ENCODE measurements at regions not wholly inside any gene's neighbourhood (a gene's known extent, or its start where the extent isn't known, plus 50 kb on each side); places are given as distances from the start of the nearest gene placed in this dataset.
A peak's percentile ranks its signal among the peaks of the same experiment; 100 is the strongest.

DNA sequence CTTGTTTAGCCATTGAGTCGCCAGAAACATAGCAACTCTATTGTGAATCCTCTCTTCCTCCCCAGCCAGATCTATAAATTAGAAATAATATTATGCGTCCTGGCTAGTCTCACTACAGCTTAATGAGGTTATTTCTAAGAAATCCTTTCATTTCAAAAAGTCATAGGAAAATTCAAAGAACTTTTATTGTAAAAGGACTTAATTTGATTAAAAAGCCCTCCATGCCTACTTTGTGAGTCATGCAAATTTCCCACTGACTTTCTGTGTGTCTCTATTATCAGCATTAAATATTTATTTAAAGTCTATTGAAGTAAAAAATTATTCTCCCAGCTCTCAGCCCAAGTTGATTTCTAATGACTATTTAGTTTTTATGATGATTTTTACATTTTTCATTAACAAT is 160.7 kb downstream of the PHLDA1 start:
- no peak for TF ChIP-seq IRF3 (IDR thresholded peaks at IDR 0.05; ENCODE audit: low read depth, low read length)
- TF ChIP-seq, protein P1, sequence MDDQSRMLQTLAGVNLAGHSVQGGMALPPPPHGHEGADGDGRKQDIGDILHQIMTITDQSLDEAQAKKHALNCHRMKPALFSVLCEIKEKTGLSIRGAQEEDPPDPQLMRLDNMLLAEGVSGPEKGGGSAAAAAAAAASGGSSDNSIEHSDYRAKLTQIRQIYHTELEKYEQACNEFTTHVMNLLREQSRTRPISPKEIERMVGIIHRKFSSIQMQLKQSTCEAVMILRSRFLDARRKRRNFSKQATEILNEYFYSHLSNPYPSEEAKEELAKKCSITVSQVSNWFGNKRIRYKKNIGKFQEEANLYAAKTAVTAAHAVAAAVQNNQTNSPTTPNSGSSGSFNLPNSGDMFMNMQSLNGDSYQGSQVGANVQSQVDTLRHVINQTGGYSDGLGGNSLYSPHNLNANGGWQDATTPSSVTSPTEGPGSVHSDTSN (IDR thresholded peaks at IDR 0.05), result no peak
- TF ChIP-seq POLR2AphosphoS5 (IDR thresholded peaks at IDR 0.05; ENCODE audit: low read depth, low read length), result no peak
- no peak for TF ChIP-seq SMC3 (IDR thresholded peaks at IDR 0.05; ENCODE audit: low read depth, low read length)
- TF ChIP-seq, protein P2, sequence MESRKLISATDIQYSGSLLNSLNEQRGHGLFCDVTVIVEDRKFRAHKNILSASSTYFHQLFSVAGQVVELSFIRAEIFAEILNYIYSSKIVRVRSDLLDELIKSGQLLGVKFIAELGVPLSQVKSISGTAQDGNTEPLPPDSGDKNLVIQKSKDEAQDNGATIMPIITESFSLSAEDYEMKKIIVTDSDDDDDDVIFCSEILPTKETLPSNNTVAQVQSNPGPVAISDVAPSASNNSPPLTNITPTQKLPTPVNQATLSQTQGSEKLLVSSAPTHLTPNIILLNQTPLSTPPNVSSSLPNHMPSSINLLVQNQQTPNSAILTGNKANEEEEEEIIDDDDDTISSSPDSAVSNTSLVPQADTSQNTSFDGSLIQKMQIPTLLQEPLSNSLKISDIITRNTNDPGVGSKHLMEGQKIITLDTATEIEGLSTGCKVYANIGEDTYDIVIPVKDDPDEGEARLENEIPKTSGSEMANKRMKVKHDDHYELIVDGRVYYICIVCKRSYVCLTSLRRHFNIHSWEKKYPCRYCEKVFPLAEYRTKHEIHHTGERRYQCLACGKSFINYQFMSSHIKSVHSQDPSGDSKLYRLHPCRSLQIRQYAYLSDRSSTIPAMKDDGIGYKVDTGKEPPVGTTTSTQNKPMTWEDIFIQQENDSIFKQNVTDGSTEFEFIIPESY (IDR thresholded peaks at IDR 0.05; ENCODE audit: borderline replicate concordance, low read depth), result no peak
- TF ChIP-seq GABPA (IDR thresholded peaks at IDR 0.05; ENCODE audit: low read depth), result no peak
- no peak for TF ChIP-seq YY1 (IDR thresholded peaks at IDR 0.05; ENCODE audit: low read depth)
- no peak for TF ChIP-seq NRF1 (IDR thresholded peaks at IDR 0.05; ENCODE audit: low read depth, low read length)
- peak; percentile 46 for TF ChIP-seq JUND (IDR thresholded peaks at IDR 0.05)
- peak; percentile 47; the same call in 1 of the 2 replicates for TF ChIP-seq FOSL2 (IDR thresholded peaks at IDR 0.05; ENCODE audit: borderline replicate concordance, low read depth)
- no peak for TF ChIP-seq USF2 (IDR thresholded peaks at IDR 0.05; ENCODE audit: borderline replicate concordance, low read depth, low read length)
- no peak for TF ChIP-seq SIN3A (IDR thresholded peaks at IDR 0.05; ENCODE audit: borderline replicate concordance, low read depth, low read length)
- no peak for TF ChIP-seq RFX5 (IDR thresholded peaks at IDR 0.05; ENCODE audit: low read length)
- TF ChIP-seq, protein P3, sequence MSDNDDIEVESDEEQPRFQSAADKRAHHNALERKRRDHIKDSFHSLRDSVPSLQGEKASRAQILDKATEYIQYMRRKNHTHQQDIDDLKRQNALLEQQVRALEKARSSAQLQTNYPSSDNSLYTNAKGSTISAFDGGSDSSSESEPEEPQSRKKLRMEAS (IDR thresholded peaks at IDR 0.05; ENCODE audit: low read depth), result no peak
- no peak for TF ChIP-seq TAF1 (IDR thresholded peaks at IDR 0.05; ENCODE audit: borderline replicate concordance, low read depth, low read length)
- TF ChIP-seq EP300 (IDR thresholded peaks at IDR 0.05; ENCODE audit: borderline replicate concordance in 1 of 2, low read depth in 1 of 2, low read length in 1 of 2), result no peak; a peak in 1 of 4 replicates
- 33% methylated on average over 2 of the region's 2 CpGs for WGBS (ENCODE audit: low lambda C conversion rate)
- Histone ChIP-seq H3K9me3 (no peaks in the 10 kb centered on the region), H3K27me3 (ENCODE audit: insufficient read depth) (no peaks in the 10 kb centered on the region), H2AFZ (ENCODE audit: low read depth) (peak overlapping the region; percentile 92), H3K79me2 (ENCODE audit: insufficient read depth) (no peaks in the 10 kb centered on the region; the same call in 1 of the 2 replicates), H3K9ac (peak overlapping the region; percentile 15; the same call in 1 of the 2 replicates), H3K27ac (ENCODE audit: low read depth in 2 of 2, low read length in 1 of 2) (peak overlapping the region in 1 of 2 experiments; percentile 81; a peak in 2 of 4 replicates), H3K4me3 (ENCODE audit: low read depth in 2 of 2, low read length in 1 of 2) (no peak overlapping the region), H3K4me1 (ENCODE audit: control insufficient read depth in 1 of 2, insufficient read depth in 2 of 2, low read depth in 1 of 2, low read length in 1 of 2) (peaks cover 0 to 8% of the 10 kb centered on the region in 2 experiments; a peak in 1 of 4 replicates), H3K9me2 (no peaks in the 10 kb centered on the region), H3K4me2 (peak overlapping the region; percentile 40; the same call in 1 of the 2 replicates), H4K20me1 (ENCODE audit: insufficient read depth) (no peaks in the 10 kb centered on the region), H3K36me3 (replicated peaks in 1 of 2; ENCODE audit: control insufficient read depth in 1 of 2, insufficient read depth in 2 of 2, low read length in 1 of 2) (no peaks in the 10 kb centered on the region), H3F3A (replicated peaks; ENCODE audit: insufficient read depth) (peaks cover 8% of the 10 kb centered on the region)
- POLR2A ChIA-PET, result no interaction called here
- CTCF ChIA-PET, result no interaction called here
- no peak for DNase-seq
